KMS-11 (cell line): ENCODE measurements at regions not wholly inside any gene's neighbourhood (a gene's known extent, or its start where the extent isn't known, plus 50 kb on each side); places are given as distances from the start of the nearest gene placed in this dataset.

Experiments used
- H2AFZ ChIP-seq: fragments of 200-600 bp; sonication (generic); 2 replicates; pipeline ENCODE4 v1.6.1; 2016; ENCODE audit warnings: antibody characterized with exemption, mixed run types, low read depth
- H3K27ac ChIP-seq: fragments of 200-600 bp; sonication (generic); 2 replicates; pipeline ENCODE4 v1.6.1; 2016; ENCODE audit warnings: mild to moderate bottlenecking, mixed run types
- H3K27me3 ChIP-seq: fragments of 200-600 bp; sonication (generic); 2 replicates; pipeline ENCODE4 v1.6.1; 2017; ENCODE audit warnings: mild to moderate bottlenecking, low read depth, mixed run types, moderate library complexity; ENCODE audit not compliant: insufficient read depth
- H3K36me3 ChIP-seq: fragments of 200-600 bp; sonication (generic); 2 replicates; pipeline ENCODE4 v1.6.1; 2017; ENCODE audit warnings: mild to moderate bottlenecking, mixed run types; ENCODE audit not compliant: insufficient read depth
- H3K4me1 ChIP-seq: fragments of 200-600 bp; sonication (generic); 2 replicates; pipeline ENCODE4 v1.6.1; 2016; ENCODE audit warnings: mild to moderate bottlenecking, low read depth, mixed run types; ENCODE audit not compliant: poor library complexity, severe bottlenecking
- H3K4me2 ChIP-seq: fragments of 200-600 bp; sonication (generic); 2 replicates; pipeline ENCODE4 v1.7.0; 2016; ENCODE audit warnings: mild to moderate bottlenecking, mixed run types
- H3K4me3 ChIP-seq: fragments of 200-600 bp; sonication (generic); IDR thresholded peaks from 2 replicates; pipeline ENCODE4 v1.6.1; 2017; ENCODE audit warnings: low read depth, low read length, mixed read lengths; ENCODE audit not compliant: insufficient read depth
- H3K79me2 ChIP-seq: fragments of 200-600 bp; sonication (generic); 2 replicates; pipeline ENCODE4 v1.6.1; 2016; ENCODE audit warnings: low read depth, mixed run types; ENCODE audit not compliant: insufficient read depth
- H3K9ac ChIP-seq: fragments of 200-600 bp; sonication (generic); 2 replicates; pipeline ENCODE4 v1.6.1; 2016; ENCODE audit warnings: mild to moderate bottlenecking, mixed run types
- H4K20me1 ChIP-seq: fragments of 200-600 bp; sonication (generic); 2 replicates; pipeline ENCODE4 v1.6.1; 2016; ENCODE audit warnings: mild to moderate bottlenecking, mixed run types; ENCODE audit not compliant: insufficient read depth
- TF ChIP-seq, protein P1 (sequence below): fragments of 200-600 bp; sonication (generic); conservative IDR thresholded peaks from 2 replicates; pipeline ENCODE4 v1.6.1; 2017; ENCODE audit warnings: low read depth, mild to moderate bottlenecking, antibody characterized with exemption, low read length, moderate library complexity, mixed read lengths

- H3K4me2 ChIP-seq = no peak overlapping the region
- no peak overlapping the region for H3K27ac ChIP-seq
- no peak overlapping the region for H3K4me3 ChIP-seq
- no peaks in the 10 kb centered on the region for H3K36me3 ChIP-seq
- H4K20me1 ChIP-seq = no peaks in the 10 kb centered on the region
- no peaks in the 10 kb centered on the region for H3K27me3 ChIP-seq
- H2AFZ ChIP-seq = no peak overlapping the region
- TF ChIP-seq, protein P1, sequence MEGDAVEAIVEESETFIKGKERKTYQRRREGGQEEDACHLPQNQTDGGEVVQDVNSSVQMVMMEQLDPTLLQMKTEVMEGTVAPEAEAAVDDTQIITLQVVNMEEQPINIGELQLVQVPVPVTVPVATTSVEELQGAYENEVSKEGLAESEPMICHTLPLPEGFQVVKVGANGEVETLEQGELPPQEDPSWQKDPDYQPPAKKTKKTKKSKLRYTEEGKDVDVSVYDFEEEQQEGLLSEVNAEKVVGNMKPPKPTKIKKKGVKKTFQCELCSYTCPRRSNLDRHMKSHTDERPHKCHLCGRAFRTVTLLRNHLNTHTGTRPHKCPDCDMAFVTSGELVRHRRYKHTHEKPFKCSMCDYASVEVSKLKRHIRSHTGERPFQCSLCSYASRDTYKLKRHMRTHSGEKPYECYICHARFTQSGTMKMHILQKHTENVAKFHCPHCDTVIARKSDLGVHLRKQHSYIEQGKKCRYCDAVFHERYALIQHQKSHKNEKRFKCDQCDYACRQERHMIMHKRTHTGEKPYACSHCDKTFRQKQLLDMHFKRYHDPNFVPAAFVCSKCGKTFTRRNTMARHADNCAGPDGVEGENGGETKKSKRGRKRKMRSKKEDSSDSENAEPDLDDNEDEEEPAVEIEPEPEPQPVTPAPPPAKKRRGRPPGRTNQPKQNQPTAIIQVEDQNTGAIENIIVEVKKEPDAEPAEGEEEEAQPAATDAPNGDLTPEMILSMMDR = no peak
- H3K9ac ChIP-seq = no peak overlapping the region
- H3K79me2 ChIP-seq = no peaks in the 10 kb centered on the region
- no peaks in the 10 kb centered on the region for H3K4me1 ChIP-seq
Observed at GRCh38 chr1:221182791-221183533, 303.7 kb downstream of the HLX start.

DNA sequence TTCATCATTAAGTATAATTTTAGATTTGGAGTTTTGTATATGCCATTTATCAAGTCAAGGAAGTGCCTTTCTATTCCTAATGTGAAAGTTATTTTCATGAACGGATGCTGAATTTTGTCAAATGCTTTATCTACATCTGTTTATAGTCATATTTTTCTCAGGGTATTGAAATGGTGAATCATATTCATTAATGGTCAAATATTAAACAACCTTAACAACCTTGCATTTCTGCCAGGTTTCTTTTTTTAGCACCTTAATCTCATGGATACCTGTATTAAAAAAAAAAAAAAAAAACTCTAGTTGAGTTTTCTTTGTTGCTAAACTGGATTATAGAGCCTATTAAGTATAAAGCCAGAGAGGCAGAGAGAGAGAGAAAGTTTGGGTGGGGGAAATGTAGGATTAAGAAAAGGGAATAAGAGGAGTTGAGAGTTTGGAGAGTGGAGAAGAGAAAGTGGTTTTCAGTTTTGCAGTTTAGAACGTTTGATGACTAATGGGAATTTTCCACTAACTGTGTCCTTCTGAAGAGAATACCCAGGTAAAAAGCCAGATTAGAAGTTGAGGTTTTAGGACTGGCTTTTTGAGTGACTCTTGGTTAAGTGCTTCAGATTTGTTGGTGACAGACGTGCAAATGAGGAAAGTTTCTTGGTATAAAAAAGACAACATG lies 305.0 kb downstream of the HLX start:
- Histone ChIP-seq H3K27me3 (no peaks in the 10 kb centered on the region), H4K20me1 (no peaks in the 10 kb centered on the region), H3K36me3 (no peaks in the 10 kb centered on the region), H3K9ac (no peak overlapping the region), H3K4me3 (no peak overlapping the region), H3K79me2 (no peaks in the 10 kb centered on the region), H3K4me1 (peaks cover 6% of the 10 kb centered on the region), H2AFZ (no peak overlapping the region), H3K4me2 (no peak overlapping the region), H3K27ac (no peak overlapping the region)
- TF ChIP-seq, protein P1 = no peak

DNA sequence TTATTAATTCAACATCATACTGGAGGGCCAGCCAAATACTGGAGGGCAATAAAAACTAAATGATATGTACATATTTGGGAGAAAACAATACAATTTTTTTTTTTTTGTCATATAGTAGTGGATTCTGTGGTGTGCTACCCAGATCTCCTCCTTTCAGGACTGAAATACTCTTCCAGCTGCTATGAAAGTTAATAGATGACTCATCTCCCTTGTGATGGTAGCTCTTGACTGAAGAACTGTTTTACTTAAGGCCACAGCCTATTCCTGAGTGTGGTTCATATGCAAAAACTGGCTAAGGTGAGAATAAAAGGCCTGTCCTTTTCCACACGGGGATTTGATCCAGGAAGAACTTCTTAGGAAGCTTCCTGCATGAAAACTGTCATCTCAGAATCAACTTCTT lies 307.9 kb downstream of the HLX start:
- TF ChIP-seq, protein P1 = no peak
- Histone ChIP-seq H3K27ac (no peak overlapping the region), H3K4me3 (no peak overlapping the region), H3K4me2 (no peak overlapping the region), H2AFZ (no peak overlapping the region), H3K36me3 (no peaks in the 10 kb centered on the region), H3K79me2 (no peaks in the 10 kb centered on the region), H3K9ac (no peak overlapping the region), H3K4me1 (peaks cover 6% of the 10 kb centered on the region), H3K27me3 (no peaks in the 10 kb centered on the region), H4K20me1 (no peaks in the 10 kb centered on the region)

GRCh38 chr1:221188458-221188857 lies 309.2 kb downstream of the HLX start:
- Histone ChIP-seq H3K4me2 (no peak overlapping the region), H4K20me1 (no peaks in the 10 kb centered on the region), H3K36me3 (no peaks in the 10 kb centered on the region), H3K4me3 (no peak overlapping the region), H3K9ac (no peak overlapping the region), H3K27ac (no peak overlapping the region), H3K79me2 (no peaks in the 10 kb centered on the region), H3K4me1 (peaks cover 6% of the 10 kb centered on the region), H2AFZ (no peak overlapping the region), H3K27me3 (no peaks in the 10 kb centered on the region)
- TF ChIP-seq, protein P1 = no peak
